GM12878 (cell line): ENCODE measurements at regions not wholly inside any gene's neighbourhood (a gene's known extent, or its start where the extent isn't known, plus 50 kb on each side); places are given as distances from the start of the nearest gene placed in this dataset.

ENCODE experiments used
- ATAC-seq: fragments of 200-7000 bp; cut with Tn5 transposase; 3 replicates; pipeline ENCODE4 v1.9.1; 2020; ENCODE audit warnings: mild to moderate bottlenecking, moderate library complexity
- BruUV-seq: library from RNA; stranded (reverse); fragments of 400-500 nt; replicated peaks from 2 replicates; lab custom pipeline; 2021; lab: Mats Ljungman, UMichigan
- CTCF ChIA-PET: fragments of 300-600 bp; sonication (Branson Sonifier 250); formaldehyde crosslinking; extraction: SDS; loops from one replicate; lab custom pipeline; 2021; ENCODE audit warnings: inconsistent platforms; lab: Yijun Ruan, JAX
- POLR2A ChIA-PET: fragments of 350-600 bp; formaldehyde crosslinking; extraction: SDS; loops from one replicate; lab custom pipeline; 2021; ENCODE audit warnings: inconsistent platforms; lab: Charles Lee
- RAD21 ChIA-PET: fragments of 300-600 bp; sonication (Branson Sonifier 250); formaldehyde crosslinking; loops from one replicate; lab custom pipeline; 2023; ENCODE audit warnings: antibody characterized with exemption; ENCODE audit not compliant: unreplicated experiment; lab: Charles Lee
- SMC1A ChIA-PET: fragments of 300-600 bp; sonication (Branson Sonifier 250); formaldehyde crosslinking; loops from one replicate; lab custom pipeline; 2023; ENCODE audit not compliant: unreplicated experiment, uncharacterized antibody; lab: Charles Lee
- DNase-seq: peaks from one replicate; pipeline ENCODE4 v3.0.0-alpha.2; 2011; ENCODE audit warnings: low read depth, low spot score
- FAIRE-seq: peaks from 3 replicates; lab custom pipeline; 2011; peaks lifted over from hg19 to GRCh38; lab: Jason Lieb, UNC
- H2AFZ ChIP-seq: 2 replicates; pipeline ENCODE4 v1.6.0; 2011; ENCODE audit warnings: low read depth, low read length, control low read depth; ENCODE audit not compliant: control insufficient read depth
- H3K27ac ChIP-seq: 2 replicates; pipeline ENCODE4 v1.5.1; 2011; ENCODE audit warnings: control low read depth; ENCODE audit not compliant: control insufficient read depth, insufficient read depth
- H3K27me3 ChIP-seq, 2 experiments: replicated peaks in 1 of 2; 2 replicates each; pipeline versions ENCODE4 v1.6.0 to v1.6.1; 2011; ENCODE audit warnings: low read length in 1 of 2; ENCODE audit not compliant: control insufficient read depth in 2 of 2, insufficient read depth in 2 of 2
- H3K36me3 ChIP-seq, 2 experiments: 2 replicates each; pipeline ENCODE4 v1.5.1; 2011; ENCODE audit warnings: low read length in 1 of 2; ENCODE audit not compliant: control insufficient read depth in 2 of 2, insufficient read depth in 2 of 2
- H3K4me1 ChIP-seq: 2 replicates; pipeline ENCODE4 v1.6.1; 2011; ENCODE audit warnings: mild to moderate bottlenecking, low read length, moderate library complexity, mixed read lengths; ENCODE audit not compliant: control insufficient read depth, insufficient read depth
- H3K4me2 ChIP-seq: 2 replicates; pipeline ENCODE4 v1.6.0; 2011; ENCODE audit warnings: control low read depth; ENCODE audit not compliant: control insufficient read depth, insufficient read depth
- H3K4me3 ChIP-seq: fragments of 200-600 bp; sonication (generic); 2 replicates; pipeline ENCODE4 v1.5.1; 2016
- H3K79me2 ChIP-seq: 2 replicates; pipeline ENCODE4 v1.6.0; 2011; ENCODE audit warnings: low read length; ENCODE audit not compliant: control insufficient read depth, insufficient read depth
- H3K9ac ChIP-seq: 2 replicates; pipeline ENCODE4 v1.8.0; 2011; ENCODE audit warnings: low read length, control low read depth, mixed read lengths; ENCODE audit not compliant: control insufficient read depth, insufficient read depth
- H3K9me3 ChIP-seq: replicated peaks from 3 replicates; pipeline ENCODE4 v1.5.1; 2011; ENCODE audit warnings: mild to moderate bottlenecking, low read length; ENCODE audit not compliant: control insufficient read depth, insufficient read depth
- H4K20me1 ChIP-seq: 2 replicates; pipeline ENCODE4 v1.6.0; 2011; ENCODE audit not compliant: control insufficient read depth, insufficient read depth
- ATF2 ChIP-seq: IDR thresholded peaks from 2 replicates; pipeline ENCODE4 v1.6.1; 2012; ENCODE audit warnings: low read length, inconsistent platforms
- CEBPB ChIP-seq, 2 experiments: fragments of 150-350 bp in 1 of 2; IDR thresholded peaks; 2 replicates each; pipeline ENCODE4 v1.6.1; 2012 to 2014; ENCODE audit warnings: low read depth in 2 of 2, low read length in 2 of 2, borderline replicate concordance in 1 of 2, inconsistent platforms in 1 of 2
- CHD1 ChIP-seq: IDR thresholded peaks from 2 replicates; pipeline ENCODE4 v1.6.1; 2012; ENCODE audit warnings: low read depth, low read length, improper control_type of control experiment
- CUX1 ChIP-seq: IDR thresholded peaks from 2 replicates; pipeline ENCODE4 v1.6.1; 2012; ENCODE audit warnings: improper control_type of control experiment, low read depth, low read length; ENCODE audit not compliant: insufficient replicate concordance
- DPF2 ChIP-seq: fragments of 450-650 bp; IDR thresholded peaks from 2 replicates; pipeline ENCODE4 v1.6.1; 2017; ENCODE audit warnings: mild to moderate bottlenecking
- EP300 ChIP-seq, 2 experiments: fragments of 150-350 bp in 1 of 2; IDR thresholded peaks; 2 replicates each; pipeline ENCODE4 v1.6.1; 2011 to 2012; ENCODE audit warnings: low read depth in 2 of 2, low read length in 2 of 2, borderline replicate concordance in 1 of 2, improper control_type of control experiment in 1 of 2, inconsistent platforms in 1 of 2; ENCODE audit not compliant: control insufficient read depth in 1 of 2
- FOXK2 ChIP-seq: fragments of 450-650 bp; IDR thresholded peaks from 2 replicates; pipeline ENCODE4 v1.6.1; 2017; ENCODE audit warnings: mild to moderate bottlenecking, moderate library complexity
- HCFC1 ChIP-seq: fragments of 150-350 bp; IDR thresholded peaks from 2 replicates; pipeline ENCODE4 v1.6.1; 2014; ENCODE audit warnings: low read length
- LARP7 ChIP-seq: fragments of 450-650 bp; IDR thresholded peaks from 2 replicates; pipeline ENCODE4 v1.6.1; 2017; ENCODE audit warnings: mild to moderate bottlenecking
- NFYA ChIP-seq: IDR thresholded peaks from 2 replicates; pipeline ENCODE4 v1.6.1; 2011; ENCODE audit warnings: low read depth, mild to moderate bottlenecking, low read length, improper control_type of control experiment, borderline replicate concordance
- NR2F1 ChIP-seq: fragments of 450-650 bp; conservative IDR thresholded peaks from 2 replicates; pipeline ENCODE4 v1.6.1; 2017; ENCODE audit warnings: mild to moderate bottlenecking
- SMAD1 ChIP-seq: fragments of 450-650 bp; IDR thresholded peaks from 2 replicates; pipeline ENCODE4 v1.6.1; 2018; ENCODE audit warnings: mild to moderate bottlenecking, low read depth; ENCODE audit not compliant: partially characterized antibody
- SP1 ChIP-seq: IDR thresholded peaks from one replicate; pipeline ENCODE4 v1.6.1; 2011; ENCODE audit warnings: low read depth, low read length
- SPI1 ChIP-seq: IDR thresholded peaks from 2 replicates; pipeline ENCODE4 v1.6.1; 2011; ENCODE audit warnings: low read depth, mild to moderate bottlenecking, low read length, moderate library complexity, borderline replicate concordance; ENCODE audit not compliant: insufficient read depth
- TCF12 ChIP-seq: IDR thresholded peaks from 2 replicates; pipeline ENCODE4 v1.6.1; 2011; ENCODE audit warnings: low read depth, mild to moderate bottlenecking, low read length
- WGBS: methylation state at CpG from one replicate; pipeline ENCODE4 v1.1.6; 2016; ENCODE audit warnings: low lambda C conversion rate; ENCODE audit not compliant: insufficient replicate concordance, insufficient coverage; ENCODE audit errors: missing lambda C conversion rate; 5-methylcytosine and 5-hydroxymethylcytosine counted together
- in situ Hi-C: fragments of 300-500 bp; cut with MboI; formaldehyde crosslinking; loops from 9 replicates; pipeline ENCODE4 v1.14.3; 2018; ENCODE audit warnings: mixed read lengths
- intact Hi-C: fragments of 100-400 bp; cut with micrococcal nuclease; formaldehyde crosslinking; loops from one replicate; pipeline ENCODE4 v1.14.2; 2022; ENCODE audit not compliant: unreplicated experiment
- TF ChIP-seq, protein P1 (sequence below): fragments of 450-650 bp; formaldehyde crosslinking; IDR thresholded peaks from 2 replicates; pipeline ENCODE4 v1.4.0; 2020; ENCODE audit warnings: mild to moderate bottlenecking, moderate library complexity

DNA sequence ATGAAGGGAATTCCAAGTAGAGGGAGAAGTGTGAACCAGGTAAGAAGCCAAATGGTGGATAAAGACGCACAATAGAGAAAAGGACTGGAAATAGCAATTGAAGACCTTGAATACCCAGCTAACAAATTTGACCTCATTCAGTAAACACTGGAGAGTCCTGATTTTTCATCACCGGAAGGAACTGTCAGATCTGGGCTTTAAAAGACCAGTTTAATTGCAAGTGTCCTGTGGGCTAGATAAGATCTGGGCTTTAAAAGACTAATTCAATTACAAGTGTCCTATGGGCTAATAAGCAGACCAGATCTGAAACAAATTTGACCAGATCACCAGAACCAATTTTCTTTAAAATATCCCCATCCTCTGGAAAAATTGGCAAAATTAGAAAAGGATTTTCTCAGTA, 380.0 kb downstream of the ACTL7B start:
- RAD21 ChIA-PET = no interaction called here
- Histone ChIP-seq H3K27ac (no peak overlapping the region), H3K9me3 (no peaks in the 10 kb centered on the region), H3K4me2 (no peak overlapping the region), H3K27me3 (no peaks in the 10 kb centered on the region), H2AFZ (no peak overlapping the region), H3K36me3 (no peaks in the 10 kb centered on the region), H4K20me1 (no peaks in the 10 kb centered on the region), H3K79me2 (no peaks in the 10 kb centered on the region), H3K4me3 (no peak overlapping the region), H3K4me1 (no peaks in the 10 kb centered on the region), H3K9ac (no peak overlapping the region)
- WGBS = 52% methylated on average over 2 of the region's 2 CpGs
- CTCF ChIA-PET = no interaction called here
- POLR2A ChIA-PET = no interaction called here
- intact Hi-C loops (no loop called here), in situ Hi-C loops (no loop called here)
- FAIRE-seq (no peak), DNase-seq (no peak), ATAC-seq (no peak)
- BruUV-seq = no TSS peak
- SMC1A ChIA-PET = no interaction called here
- TF ChIP-seq TCF12 (no peak), HCFC1 (no peak), EP300 (IDR thresholded peaks at IDR 0.05; ENCODE audit: borderline replicate concordance in 1 of 2, control insufficient read depth in 1 of 2, low read depth in 2 of 2, low read length in 2 of 2) (no peak), NR2F1 (no peak), SP1 (no peak), FOXK2 (no peak), SMAD1 (no peak), DPF2 (no peak), CUX1 (no peak), CHD1 (no peak), NFYA (no peak), CEBPB (IDR thresholded peaks at IDR 0.05; ENCODE audit: borderline replicate concordance in 1 of 2, low read depth in 2 of 2, low read length in 2 of 2) (no peak), SPI1 (no peak), LARP7 (no peak), ATF2 (no peak)
- TF ChIP-seq, protein P1, sequence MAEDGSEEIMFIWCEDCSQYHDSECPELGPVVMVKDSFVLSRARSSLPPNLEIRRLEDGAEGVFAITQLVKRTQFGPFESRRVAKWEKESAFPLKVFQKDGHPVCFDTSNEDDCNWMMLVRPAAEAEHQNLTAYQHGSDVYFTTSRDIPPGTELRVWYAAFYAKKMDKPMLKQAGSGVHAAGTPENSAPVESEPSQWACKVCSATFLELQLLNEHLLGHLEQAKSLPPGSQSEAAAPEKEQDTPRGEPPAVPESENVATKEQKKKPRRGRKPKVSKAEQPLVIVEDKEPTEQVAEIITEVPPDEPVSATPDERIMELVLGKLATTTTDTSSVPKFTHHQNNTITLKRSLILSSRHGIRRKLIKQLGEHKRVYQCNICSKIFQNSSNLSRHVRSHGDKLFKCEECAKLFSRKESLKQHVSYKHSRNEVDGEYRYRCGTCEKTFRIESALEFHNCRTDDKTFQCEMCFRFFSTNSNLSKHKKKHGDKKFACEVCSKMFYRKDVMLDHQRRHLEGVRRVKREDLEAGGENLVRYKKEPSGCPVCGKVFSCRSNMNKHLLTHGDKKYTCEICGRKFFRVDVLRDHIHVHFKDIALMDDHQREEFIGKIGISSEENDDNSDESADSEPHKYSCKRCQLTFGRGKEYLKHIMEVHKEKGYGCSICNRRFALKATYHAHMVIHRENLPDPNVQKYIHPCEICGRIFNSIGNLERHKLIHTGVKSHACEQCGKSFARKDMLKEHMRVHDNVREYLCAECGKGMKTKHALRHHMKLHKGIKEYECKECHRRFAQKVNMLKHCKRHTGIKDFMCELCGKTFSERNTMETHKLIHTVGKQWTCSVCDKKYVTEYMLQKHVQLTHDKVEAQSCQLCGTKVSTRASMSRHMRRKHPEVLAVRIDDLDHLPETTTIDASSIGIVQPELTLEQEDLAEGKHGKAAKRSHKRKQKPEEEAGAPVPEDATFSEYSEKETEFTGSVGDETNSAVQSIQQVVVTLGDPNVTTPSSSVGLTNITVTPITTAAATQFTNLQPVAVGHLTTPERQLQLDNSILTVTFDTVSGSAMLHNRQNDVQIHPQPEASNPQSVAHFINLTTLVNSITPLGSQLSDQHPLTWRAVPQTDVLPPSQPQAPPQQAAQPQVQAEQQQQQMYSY (CRISPR knock-in tag) = no peak
